ENCODE measurements at regions not wholly inside any gene's neighbourhood (a gene's known extent, or its start where the extent isn't known, plus 50 kb on each side); places are given as distances from the start of the nearest gene placed in this dataset.

DNA sequence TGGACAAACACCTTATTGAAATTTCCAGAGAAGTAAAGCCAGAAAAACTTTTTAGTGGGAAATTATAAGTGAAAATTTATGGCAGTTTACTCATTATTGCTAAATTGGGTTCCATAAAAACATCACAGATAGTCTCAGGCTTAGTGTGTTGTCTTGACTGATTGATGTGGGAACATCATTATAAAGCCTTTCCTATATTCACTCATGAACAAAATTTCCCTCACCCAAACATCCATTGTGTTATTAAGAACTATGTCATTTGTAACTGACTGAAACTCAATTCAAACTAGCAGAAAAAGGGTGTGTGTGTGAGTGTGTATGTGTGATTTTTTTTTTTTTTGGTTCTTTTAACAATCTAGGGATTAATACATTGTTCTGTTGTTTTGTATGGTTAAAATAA lies 143.7 kb upstream of the SEMA6A start:
- TF ChIP-seq, protein P1, sequence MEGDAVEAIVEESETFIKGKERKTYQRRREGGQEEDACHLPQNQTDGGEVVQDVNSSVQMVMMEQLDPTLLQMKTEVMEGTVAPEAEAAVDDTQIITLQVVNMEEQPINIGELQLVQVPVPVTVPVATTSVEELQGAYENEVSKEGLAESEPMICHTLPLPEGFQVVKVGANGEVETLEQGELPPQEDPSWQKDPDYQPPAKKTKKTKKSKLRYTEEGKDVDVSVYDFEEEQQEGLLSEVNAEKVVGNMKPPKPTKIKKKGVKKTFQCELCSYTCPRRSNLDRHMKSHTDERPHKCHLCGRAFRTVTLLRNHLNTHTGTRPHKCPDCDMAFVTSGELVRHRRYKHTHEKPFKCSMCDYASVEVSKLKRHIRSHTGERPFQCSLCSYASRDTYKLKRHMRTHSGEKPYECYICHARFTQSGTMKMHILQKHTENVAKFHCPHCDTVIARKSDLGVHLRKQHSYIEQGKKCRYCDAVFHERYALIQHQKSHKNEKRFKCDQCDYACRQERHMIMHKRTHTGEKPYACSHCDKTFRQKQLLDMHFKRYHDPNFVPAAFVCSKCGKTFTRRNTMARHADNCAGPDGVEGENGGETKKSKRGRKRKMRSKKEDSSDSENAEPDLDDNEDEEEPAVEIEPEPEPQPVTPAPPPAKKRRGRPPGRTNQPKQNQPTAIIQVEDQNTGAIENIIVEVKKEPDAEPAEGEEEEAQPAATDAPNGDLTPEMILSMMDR (IDR thresholded peaks at IDR 0.05; ENCODE audit: low read depth, low read length, poor library complexity, severe bottlenecking) = no peak
- TF ChIP-seq EZH2phosphoT487 (IDR thresholded peaks at IDR 0.05; ENCODE audit: borderline replicate concordance, low read length) = no peak
